ENCODE measurements at regions not wholly inside any gene's neighbourhood (a gene's known extent, or its start where the extent isn't known, plus 50 kb on each side); places are given as distances from the start of the nearest gene placed in this dataset.

GRCh38 chr2:187003611-187004010 is 154.6 kb upstream of the ZSWIM2 start:
- no peak for TF ChIP-seq ZNF8 (CRISPR knock-in tag; IDR thresholded peaks at IDR 0.05)
- no peak for TF ChIP-seq OSR1 (CRISPR knock-in tag; IDR thresholded peaks at IDR 0.05)
- no peak for TF ChIP-seq ZFP30 (CRISPR knock-in tag; IDR thresholded peaks at IDR 0.05)
- no peak for TF ChIP-seq PATZ1 (CRISPR knock-in tag; IDR thresholded peaks at IDR 0.05; ENCODE audit: borderline replicate concordance)
- TF ChIP-seq TSHZ2 (CRISPR knock-in tag; IDR thresholded peaks at IDR 0.05): no peak
- no peak for TF ChIP-seq ARNTL (CRISPR knock-in tag; IDR thresholded peaks at IDR 0.05; ENCODE audit: borderline replicate concordance, low read depth)
- TF ChIP-seq TCF4 (CRISPR knock-in tag; IDR thresholded peaks at IDR 0.05; ENCODE audit: borderline replicate concordance): no peak
- TF ChIP-seq ZC3H10 (CRISPR knock-in tag; IDR thresholded peaks at IDR 0.05): no peak
- no peak for TF ChIP-seq PPARA (CRISPR knock-in tag; IDR thresholded peaks at IDR 0.05; ENCODE audit: borderline replicate concordance)
- no peak for TF ChIP-seq BACH2 (CRISPR knock-in tag; IDR thresholded peaks at IDR 0.05; ENCODE audit: borderline replicate concordance)
- no peak for TF ChIP-seq RARB (CRISPR knock-in tag; IDR thresholded peaks at IDR 0.05)
- no peak for TF ChIP-seq ZFP3 (CRISPR knock-in tag; IDR thresholded peaks at IDR 0.05)
- TF ChIP-seq ZNF70 (CRISPR knock-in tag; IDR thresholded peaks at IDR 0.05): no peak
- no peak for ATAC-seq

- no peak for ATAC-seq
- TF ChIP-seq ZC3H10 (CRISPR knock-in tag; IDR thresholded peaks at IDR 0.05): no peak
- no peak for TF ChIP-seq ZNF8 (CRISPR knock-in tag; IDR thresholded peaks at IDR 0.05)
- no peak for TF ChIP-seq TCF4 (CRISPR knock-in tag; IDR thresholded peaks at IDR 0.05; ENCODE audit: borderline replicate concordance)
- TF ChIP-seq ZNF70 (CRISPR knock-in tag; IDR thresholded peaks at IDR 0.05): no peak
- no peak for TF ChIP-seq ISL1 (CRISPR knock-in tag; IDR thresholded peaks at IDR 0.05)
Measured at GRCh38 chr2:187003038-187003554, 154.1 kb upstream of the ZSWIM2 start.

GRCh38 chr2:187002242-187002641 is 153.3 kb upstream of the ZSWIM2 start:
- ATAC-seq: no peak
- no peak for TF ChIP-seq PATZ1 (CRISPR knock-in tag; IDR thresholded peaks at IDR 0.05; ENCODE audit: borderline replicate concordance)
- no peak for TF ChIP-seq PPARA (CRISPR knock-in tag; IDR thresholded peaks at IDR 0.05; ENCODE audit: borderline replicate concordance)
- TF ChIP-seq ESRRG (CRISPR knock-in tag; IDR thresholded peaks at IDR 0.05): no peak
- no peak for TF ChIP-seq RARB (CRISPR knock-in tag; IDR thresholded peaks at IDR 0.05)
- no peak for TF ChIP-seq ZFP30 (CRISPR knock-in tag; IDR thresholded peaks at IDR 0.05)

- TF ChIP-seq ZC3H10 (CRISPR knock-in tag; IDR thresholded peaks at IDR 0.05): no peak
- TF ChIP-seq TSHZ2 (CRISPR knock-in tag; IDR thresholded peaks at IDR 0.05): no peak
- TF ChIP-seq PPARA (CRISPR knock-in tag; IDR thresholded peaks at IDR 0.05; ENCODE audit: borderline replicate concordance): no peak
- no peak for TF ChIP-seq OSR1 (CRISPR knock-in tag; IDR thresholded peaks at IDR 0.05)
- no peak for TF ChIP-seq ZFP3 (CRISPR knock-in tag; IDR thresholded peaks at IDR 0.05)
- no peak for TF ChIP-seq CREB5 (CRISPR knock-in tag; IDR thresholded peaks at IDR 0.05; ENCODE audit: low read depth)
- no peak for TF ChIP-seq CSDC2 (CRISPR knock-in tag; IDR thresholded peaks at IDR 0.05)
- TF ChIP-seq CSRNP3 (CRISPR knock-in tag; IDR thresholded peaks at IDR 0.05): no peak
- TF ChIP-seq POU6F1 (CRISPR knock-in tag; IDR thresholded peaks at IDR 0.05; ENCODE audit: borderline replicate concordance, low read depth): no peak
- no peak for TF ChIP-seq TCF4 (CRISPR knock-in tag; IDR thresholded peaks at IDR 0.05; ENCODE audit: borderline replicate concordance)
- no peak for TF ChIP-seq TOX (CRISPR knock-in tag; IDR thresholded peaks at IDR 0.05; ENCODE audit: borderline replicate concordance)
- no peak for TF ChIP-seq RARB (CRISPR knock-in tag; IDR thresholded peaks at IDR 0.05)
- ATAC-seq: no peak
Measured at GRCh38 chr2:187001248-187001647, 152.3 kb upstream of the ZSWIM2 start.

Data from SK-N-SH treated with all-trans-retinoic acid at 6 μM for 48 hours (cell line).